Umbilical cord (tissue), 1 donor: ENCODE measurements at regions not wholly inside any gene's neighbourhood (a gene's known extent, or its start where the extent isn't known, plus 50 kb on each side); places are given as distances from the start of the nearest gene placed in this dataset.
"Not testable (repeated sequence)": the region's sequence is repeated elsewhere in the genome, so short reads cannot be mapped to it uniquely, and the experiment has no call there.

ENCODE experiments used
- DNase-seq: peaks from one replicate; pipeline ENCODE4 v3.0.0-alpha.2; 2015; ENCODE audit warnings: low spot score

DNA sequence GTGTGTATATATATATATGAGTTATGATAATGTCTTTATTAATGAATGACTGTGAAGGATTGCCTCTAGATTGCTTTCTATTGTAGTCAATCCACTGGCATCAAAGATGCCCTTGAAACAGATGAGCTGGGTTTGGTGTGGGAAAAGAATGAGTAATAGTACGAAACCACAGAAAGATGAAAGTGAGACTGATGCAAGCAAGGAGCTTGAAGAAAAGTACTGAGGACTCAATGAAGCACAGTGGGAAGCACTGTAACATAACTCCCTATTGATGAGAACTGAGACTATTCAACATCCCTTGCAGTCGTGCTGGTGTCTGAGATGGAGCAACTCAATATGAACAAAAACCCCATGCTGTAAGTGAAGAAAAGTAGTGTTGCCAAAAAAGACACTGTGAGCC is 1794.2 kb downstream of the SLITRK5 start:
- DNase-seq: no peak

DNA sequence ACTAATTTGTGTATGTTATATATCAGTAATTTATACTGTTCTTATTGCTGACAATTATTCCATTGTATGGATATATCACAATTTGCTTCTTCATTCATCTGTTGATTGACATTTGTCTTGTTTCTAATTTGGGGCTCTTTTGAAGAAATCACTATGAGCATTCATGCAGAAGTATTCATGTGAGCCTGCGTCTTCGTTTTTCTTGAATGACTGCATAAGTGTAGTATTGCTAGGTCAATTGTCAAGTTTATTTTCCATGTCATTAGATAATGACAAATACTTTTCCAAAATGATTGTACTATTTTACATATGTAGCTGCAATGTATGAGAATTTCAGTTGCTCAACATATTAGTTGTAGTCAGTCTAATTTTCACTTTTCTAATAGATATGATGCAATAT is 1796.9 kb downstream of the SLITRK5 start:
- DNase-seq: no peak

DNA sequence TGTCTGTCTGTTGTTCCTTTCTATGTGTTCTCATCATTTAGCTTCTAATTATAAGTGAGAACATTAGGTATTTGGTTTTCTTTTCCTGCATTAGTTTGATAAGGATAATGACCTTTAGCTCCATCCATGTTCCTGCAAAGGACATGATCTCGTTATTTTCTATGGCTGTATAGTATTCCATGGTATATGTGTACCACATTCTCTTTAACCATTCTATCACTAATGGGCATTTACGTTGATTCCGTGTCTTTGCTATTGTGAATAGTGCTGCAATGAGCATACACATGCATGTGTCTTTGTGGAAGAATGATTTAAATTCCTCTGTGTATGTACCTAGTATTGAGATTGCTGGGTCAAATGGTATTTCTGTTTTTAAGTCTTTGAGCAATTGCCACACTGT is 1799.7 kb downstream of the SLITRK5 start:
- DNase-seq: no peak

DNA sequence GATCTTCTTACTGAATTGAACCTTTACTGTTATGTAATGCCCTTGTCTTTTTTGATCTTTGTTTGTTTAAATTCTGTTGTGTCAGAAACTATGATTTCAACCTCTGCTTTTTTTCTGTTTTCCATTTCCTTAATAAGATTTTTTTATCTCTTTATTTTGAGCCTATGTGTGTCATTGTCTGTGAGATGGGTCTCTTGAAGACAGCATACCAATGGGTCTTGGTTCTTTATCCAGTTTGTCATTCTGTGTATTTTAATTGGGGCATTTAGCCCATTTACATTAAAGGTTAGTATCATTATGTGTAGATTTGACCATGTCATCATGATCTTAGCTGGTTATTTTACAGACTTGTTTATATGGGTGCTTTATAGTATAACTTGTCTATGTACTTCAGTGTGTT is 1803.3 kb downstream of the SLITRK5 start:
- no peak for DNase-seq

DNA sequence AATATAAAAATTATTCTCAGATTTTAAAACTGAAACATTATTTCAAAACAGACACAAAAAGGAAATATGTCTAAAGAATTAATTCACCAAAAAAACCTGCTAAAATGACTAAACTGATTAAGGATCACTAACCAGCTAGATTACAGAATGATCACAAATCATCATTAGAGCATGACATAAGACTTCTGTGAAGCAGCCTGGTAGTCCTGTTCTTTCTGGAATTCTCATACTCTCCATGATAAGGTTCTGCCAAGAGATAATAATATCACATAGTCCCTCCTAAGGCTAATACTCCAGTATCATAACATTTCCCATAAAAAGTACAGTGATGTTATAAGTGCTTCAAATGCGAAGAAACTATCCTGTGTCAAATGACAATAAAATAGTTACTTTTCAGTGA is 1814.9 kb downstream of the SLITRK5 start:
- peak; percentile 89 for DNase-seq

DNA sequence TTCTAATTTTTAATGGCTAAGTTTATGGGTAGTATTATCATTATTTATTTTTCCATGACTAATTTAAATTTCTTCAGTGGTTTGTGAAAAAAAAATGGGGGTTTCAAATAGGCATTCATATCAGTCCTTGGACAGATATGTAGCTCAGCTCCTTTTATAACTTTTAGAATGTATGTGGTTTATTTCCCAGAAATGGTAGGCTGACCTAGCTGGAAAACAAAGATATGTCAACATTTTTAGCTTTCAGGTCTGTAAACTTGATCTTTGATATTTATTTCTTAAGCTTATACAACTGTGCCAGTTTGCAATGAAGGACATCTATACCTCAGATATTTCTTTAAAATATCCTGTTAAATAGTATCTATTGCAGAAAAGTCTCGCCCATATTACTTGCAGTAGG is 1815.5 kb downstream of the SLITRK5 start:
- DNase-seq: peak; percentile 57

DNA sequence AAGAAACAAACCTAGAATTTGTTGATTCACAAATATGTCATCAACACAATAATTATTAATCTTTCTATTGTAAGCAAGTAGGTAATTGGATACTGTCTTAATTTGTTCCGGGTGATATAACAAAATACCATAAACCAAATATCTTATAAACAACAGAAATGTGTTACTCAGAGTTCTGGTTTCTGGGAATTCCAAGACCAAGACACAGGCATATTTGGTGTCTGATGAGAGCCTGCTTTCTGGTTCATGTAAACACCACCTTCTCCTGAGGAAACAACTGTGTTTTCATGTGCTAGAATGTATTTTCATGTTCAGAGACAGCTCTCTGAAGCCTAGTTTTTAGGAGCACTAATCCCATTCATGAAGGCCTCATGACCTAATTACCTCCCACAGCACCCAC is 1819.5 kb downstream of the SLITRK5 start:
- DNase-seq: no peak

DNA sequence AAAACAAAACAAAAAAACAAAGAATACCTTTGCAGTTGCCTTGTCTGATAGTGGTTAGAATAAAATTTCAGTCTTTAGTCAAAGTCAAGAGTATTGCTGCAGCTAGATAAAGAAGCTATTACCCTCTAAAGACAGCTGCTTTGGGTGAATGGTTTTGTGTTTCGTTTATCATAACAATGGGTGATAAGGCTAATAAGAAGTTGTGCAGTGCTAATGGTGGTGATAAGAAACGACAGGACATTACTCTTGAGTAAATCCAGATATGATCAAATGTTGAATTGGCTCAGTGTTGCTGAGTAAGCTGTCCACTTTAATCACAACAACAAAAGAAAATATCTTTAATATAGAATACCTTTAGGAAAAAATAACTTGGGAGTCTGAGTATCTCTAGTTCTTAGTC is 1825.3 kb downstream of the SLITRK5 start:
- peak; percentile 4 for DNase-seq

DNA sequence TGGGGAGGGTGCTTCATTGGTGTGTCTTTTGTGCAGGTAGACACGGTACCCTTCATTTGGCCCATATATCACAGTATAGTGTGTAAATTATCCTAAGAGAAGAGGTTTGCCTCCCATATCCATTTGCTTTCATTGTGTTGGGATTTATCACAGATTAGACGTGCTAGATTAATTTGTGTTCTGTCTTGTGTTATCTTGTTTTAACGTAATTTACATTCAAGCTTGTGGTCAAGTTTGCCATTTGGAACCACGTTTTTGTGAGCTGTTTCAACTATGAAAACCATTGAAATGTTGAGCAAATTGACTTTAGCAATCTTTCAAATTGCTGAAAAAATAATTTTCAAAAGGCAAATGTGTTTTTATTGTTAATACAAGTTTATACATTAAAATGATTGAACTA is 1826.5 kb downstream of the SLITRK5 start:
- DNase-seq: no peak

DNA sequence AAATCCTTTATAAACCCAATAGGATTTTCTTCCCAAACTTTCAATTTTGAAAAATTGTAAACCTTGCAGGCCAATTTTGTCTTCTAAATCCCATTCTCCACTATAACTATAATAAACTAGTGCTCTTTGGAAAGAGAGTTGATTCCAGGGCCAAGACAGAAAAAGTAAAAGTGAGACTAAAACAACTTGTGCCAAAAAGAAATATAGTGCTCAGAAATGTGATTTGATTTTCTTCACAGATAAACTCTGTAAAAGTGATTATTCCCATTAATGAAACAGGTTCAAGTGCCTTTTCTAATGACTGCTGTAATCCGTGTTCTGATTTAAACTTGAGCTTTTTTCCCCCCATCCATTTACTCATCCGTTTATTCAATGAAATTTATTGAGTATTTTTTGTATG is 1831.1 kb downstream of the SLITRK5 start:
- DNase-seq: no peak

DNA sequence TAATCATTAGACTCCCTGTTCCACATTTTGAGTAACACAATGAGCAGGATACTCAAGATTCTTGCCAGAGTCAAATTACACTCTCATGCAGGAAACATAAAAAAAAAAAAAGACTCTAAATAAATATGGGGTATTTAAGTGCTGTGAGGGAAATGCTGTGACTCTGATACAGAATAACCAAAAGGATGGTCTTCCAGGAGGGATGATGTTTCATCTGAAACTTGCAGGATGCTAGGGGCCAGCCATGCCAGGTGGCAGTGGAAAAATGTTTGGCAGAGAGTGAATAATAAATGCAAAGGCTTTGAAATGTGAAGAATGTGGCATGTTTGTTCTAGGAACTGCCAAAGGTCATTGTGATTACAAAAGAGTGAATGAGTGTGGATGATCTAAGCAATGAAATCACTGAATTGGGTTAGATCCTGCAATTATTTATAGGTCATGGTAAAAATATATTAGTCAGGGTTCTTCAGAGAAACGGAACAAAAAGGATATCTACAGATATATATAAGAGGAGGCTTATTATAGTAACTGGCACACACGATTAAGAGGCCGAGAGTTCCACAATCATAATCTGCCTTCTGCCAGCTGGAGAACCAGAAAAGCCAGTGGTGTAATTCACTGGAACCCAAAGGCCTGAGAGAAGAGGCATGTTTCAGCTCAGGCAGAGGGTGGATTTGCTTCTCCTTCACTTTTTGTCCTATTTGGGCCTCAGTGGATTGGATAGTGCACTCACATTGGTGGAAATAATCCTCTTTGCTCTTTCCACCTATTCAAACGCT is 1832.8 kb upstream of the MIR17HG start:
- peak; percentile 14 for DNase-seq

DNA sequence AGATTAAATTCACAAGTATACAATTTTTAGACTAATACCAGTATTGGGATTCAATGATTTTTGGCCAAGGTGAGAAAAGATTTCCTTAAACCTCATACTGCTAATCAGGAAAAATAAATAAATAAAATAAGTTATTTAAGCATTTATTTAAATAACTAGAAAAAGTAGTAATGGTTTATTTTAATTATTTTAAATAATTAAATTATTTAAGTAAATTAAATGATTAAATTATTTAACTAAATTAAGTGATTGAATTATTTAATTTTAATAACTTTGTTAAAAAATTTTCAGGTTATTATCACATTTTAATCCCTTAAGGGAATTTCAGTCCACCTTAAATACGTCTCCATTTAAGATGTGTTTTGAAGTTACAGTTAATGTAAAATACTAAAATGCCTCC is 1831.5 kb upstream of the MIR17HG start:
- DNase-seq: no peak

DNA sequence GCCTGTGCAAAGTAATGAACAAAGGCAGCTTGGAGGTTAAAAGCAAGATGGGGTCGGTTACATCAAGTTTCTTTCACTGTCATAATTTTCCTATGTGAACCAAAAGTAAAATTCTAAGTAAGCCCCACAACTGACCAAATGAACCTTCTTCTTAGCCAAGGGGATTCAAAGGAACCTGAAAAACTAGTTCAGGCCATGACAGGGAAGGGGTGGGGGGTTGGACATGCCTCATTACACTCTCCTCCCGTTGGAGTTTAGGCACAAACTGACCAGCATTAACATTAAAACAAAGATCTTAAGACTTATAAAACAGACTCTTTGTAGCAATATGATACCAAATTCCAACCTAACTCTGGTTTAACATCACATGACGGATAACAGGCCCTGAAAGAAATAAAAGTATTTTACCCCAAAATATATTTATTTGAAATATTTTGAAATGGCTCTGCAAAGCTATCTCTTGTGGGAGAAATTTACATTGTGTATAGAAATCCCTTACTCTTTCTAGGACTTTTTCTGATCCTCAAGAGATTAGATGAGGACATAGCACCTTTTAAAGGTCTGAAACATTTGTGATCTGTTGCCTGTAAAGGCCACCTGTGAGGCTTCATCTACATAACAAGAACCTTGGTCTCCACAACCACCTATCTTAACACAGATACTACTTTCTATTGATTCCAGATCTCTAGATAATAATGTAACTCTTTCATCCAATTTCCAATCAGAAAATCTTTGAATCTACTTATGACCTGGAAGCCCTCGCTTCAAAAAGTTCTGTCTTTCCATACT is 1829.0 kb upstream of the MIR17HG start:
- DNase-seq: no peak

DNA sequence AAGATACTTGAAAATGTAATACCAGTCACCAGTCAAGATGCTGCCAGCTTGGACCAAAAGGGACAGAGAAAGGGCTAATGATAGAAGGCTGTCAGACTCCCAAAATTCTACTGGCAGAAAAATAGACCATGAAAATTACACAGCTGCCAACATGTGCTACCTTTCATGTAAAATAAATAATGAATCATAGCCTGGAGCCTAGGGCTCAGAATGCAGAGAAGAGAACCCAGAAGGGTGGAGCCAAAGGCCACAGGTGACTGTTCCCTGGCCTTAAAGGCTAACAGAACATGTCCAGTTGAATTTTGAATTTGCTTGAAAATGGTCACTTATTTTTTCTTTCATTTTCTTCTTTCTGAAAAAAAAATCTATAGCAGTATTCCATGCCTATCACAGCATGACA is 1827.0 kb upstream of the MIR17HG start:
- DNase-seq: no peak

DNA sequence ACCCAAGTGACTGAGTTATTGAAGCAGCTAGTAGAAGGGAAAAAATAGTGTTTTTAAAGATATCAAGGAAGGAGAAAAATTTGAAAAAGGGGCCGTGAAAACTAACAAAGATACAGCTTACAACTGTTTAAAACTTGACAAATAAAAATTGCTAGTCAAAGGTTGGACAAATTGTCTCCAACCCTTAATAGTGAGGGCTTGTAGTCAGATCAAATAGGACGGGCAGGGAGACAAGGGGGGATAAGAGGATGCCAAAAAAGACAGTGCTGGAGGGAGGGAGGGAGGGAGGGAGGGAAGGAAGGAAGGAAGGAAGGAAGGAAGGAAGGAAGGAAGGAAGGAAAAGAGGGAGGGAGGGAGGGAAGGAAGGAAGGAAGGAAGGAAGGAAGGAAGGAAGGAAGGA is 1825.8 kb upstream of the MIR17HG start:
- not testable (repeated sequence) for DNase-seq

DNA sequence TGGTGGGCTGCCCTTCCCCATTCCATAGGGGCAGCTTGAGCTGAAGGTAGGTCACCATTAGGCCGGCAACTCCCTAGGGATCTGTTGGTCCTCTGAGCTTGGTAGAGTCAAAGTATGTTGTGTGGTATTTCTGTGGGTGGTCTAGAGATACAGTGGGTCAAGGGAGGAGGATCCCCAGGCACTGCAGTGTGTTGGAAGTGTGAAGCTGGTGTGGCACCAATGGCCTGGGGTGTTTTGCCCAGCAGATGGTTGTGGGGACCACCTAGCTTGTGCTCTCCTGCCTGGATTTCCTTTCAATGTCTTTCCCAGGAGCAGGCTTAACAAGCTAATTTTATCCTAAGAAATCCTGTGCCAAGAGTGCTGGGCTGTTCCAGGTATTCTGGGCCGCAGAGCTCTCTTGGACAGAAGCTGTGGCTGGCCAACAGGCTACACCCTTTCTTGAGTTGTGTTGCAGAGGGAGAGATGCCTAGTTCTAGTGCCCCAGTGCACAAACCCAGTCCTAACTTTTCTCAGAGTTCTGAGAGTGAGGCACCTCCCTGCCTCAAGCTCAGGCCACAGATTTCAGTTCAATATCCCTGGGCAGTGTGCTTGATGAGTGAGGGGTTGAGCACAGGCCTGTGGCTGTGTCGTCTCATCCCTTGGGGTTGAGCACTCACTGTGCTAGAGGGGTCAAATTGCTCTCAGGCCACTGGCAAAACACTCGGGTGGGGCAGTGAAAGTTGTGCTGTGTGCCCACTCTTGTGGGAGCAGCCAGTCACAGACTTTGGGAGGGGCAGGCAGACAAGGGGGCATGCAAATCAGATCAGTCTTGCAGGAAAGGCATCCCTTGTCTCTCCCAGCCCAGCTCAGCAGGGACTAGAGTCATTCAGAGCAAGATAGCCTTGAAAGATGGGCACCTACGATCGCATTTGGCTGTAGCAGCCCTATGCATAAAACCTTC is 1806.1 kb upstream of the MIR17HG start:
- DNase-seq: no peak

DNA sequence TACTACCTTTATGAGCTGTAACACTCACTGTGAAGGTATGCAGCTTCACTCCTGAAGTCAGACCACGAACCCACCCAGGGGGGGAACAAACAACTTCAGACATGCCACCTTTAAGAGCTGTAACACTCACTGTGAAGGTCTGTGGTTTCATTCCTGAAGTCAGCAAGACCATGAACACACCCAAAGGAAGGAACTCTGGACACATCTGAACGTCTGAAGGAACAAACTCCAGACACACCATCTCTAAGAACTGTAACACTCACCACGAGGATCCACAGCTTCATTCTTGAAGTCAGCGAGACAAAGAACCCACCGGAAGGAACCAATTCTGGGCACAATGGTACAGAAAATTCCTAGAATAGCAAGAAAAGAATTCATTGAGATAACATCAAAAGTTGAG is 1796.5 kb upstream of the MIR17HG start:
- no peak for DNase-seq

DNA sequence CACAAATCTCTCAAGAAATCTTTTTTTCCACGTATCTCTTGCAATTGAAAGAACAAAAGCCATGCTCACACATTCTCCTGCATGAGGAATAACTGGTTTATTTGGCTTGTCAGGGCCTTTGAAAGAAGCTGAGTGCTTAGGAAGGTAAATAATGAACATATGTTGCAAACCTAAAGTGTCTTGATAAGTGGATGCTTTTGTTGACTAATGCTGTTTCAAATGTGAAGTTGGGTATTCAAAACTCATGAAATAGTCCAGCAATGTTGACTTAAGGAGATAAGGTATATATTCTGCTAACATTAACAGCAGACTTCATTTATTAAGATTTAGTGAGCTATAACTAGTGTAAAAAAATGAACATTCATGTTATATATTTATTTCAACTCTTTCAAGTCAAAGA is 1792.7 kb upstream of the MIR17HG start:
- peak; percentile 20 for DNase-seq

DNA sequence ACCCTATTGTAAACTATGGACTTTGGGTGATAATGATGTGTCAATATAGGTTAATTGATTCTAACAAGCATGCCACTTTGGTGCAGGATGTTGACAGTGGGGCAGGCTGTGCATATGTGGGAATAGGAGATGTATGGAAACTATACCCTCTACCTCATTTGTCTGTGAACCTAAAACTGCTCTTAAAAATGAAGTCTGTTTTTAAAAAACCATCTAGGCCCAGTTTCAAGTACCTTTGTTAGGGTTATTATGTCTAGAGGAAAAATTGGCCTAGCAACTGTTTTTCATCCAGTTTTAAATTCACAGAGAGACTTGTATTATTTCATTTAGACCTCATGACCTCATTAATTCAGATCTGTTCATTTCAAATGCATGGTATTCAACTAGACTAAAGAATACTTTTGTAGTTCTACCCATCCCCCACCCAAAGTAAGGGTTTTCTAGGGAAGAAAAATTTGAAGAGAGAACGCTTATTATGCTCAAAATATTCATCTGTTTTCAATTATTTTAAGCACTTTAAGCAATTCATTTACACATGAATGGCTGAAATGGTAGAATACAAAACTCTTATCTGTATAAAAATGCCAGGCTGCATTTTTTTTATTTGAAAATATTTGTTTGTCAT is 1781.9 kb upstream of the MIR17HG start:
- no peak for DNase-seq

DNA sequence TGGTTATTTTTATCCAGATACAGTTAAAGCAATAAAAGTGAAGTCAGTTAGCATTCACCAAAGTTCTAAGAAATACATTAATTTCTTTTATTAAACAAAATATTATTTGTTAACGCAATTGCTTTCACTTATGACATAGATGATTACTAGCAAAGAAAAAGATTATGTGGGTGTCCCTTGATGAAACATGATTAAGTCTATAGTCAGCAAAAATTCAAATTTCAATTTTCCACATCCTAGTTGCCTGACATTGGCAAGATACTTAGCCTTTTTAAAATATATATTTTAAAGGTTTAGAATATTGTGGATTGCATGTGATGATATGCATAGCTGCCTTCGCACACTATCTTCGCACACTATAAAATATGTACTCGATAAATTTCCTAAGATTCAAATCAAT is 1780.5 kb upstream of the MIR17HG start:
- no peak for DNase-seq

DNA sequence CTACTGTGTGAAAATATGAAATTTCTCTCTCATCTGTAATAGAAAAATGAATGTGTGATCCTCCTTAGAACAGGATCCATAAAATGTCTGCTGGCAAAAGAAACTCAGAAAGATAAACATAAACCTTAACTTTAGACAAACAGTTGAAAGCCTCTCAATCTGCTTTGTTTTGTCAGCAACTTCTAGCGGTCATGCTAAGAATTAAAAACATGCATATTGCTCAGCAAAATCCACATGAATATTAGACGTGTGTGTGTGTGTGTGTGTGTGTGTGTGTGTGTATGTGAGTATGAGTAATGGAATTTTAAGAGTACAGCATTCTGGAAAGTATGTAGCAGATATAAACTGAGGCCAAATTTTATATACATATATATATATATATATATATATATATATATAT is 1779.2 kb upstream of the MIR17HG start:
- peak; percentile 10 for DNase-seq

DNA sequence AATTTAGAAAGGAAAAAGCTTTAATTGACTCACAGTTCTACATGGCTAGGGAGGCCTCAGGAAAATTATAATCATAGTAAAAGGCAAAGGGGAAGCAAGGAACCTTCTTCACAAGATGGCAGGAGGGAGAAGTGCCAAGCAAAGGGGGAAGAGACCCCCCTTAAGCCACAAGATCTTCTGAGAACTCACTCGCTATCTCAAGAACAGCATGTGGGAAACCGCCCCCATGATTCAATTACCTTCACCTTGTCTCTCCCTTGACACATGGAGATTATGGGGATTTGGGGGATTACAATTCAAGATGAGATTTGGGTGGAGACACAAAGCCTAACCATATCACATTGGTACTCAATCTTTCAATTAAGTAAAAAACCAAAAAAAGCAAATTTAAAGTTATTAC is 1778.7 kb upstream of the MIR17HG start:
- no peak for DNase-seq
